GM12878 (cell line): ENCODE measurements at regions not wholly inside any gene's neighbourhood (a gene's known extent, or its start where the extent isn't known, plus 50 kb on each side); places are given as distances from the start of the nearest gene placed in this dataset.

ENCODE experiments used
- ATAC-seq: fragments of 200-7000 bp; cut with Tn5 transposase; 3 replicates; pipeline ENCODE4 v1.9.1; 2020; ENCODE audit warnings: mild to moderate bottlenecking, moderate library complexity
- BruUV-seq: library from RNA; stranded (reverse); fragments of 400-500 nt; replicated peaks from 2 replicates; lab custom pipeline; 2021; lab: Mats Ljungman, UMichigan
- CTCF ChIA-PET: fragments of 300-600 bp; sonication (Branson Sonifier 250); formaldehyde crosslinking; extraction: SDS; loops from one replicate; lab custom pipeline; 2021; ENCODE audit warnings: inconsistent platforms; lab: Yijun Ruan, JAX
- POLR2A ChIA-PET: fragments of 350-600 bp; formaldehyde crosslinking; extraction: SDS; loops from one replicate; lab custom pipeline; 2021; ENCODE audit warnings: inconsistent platforms; lab: Charles Lee
- RAD21 ChIA-PET: fragments of 300-600 bp; sonication (Branson Sonifier 250); formaldehyde crosslinking; loops from one replicate; lab custom pipeline; 2023; ENCODE audit warnings: antibody characterized with exemption; ENCODE audit not compliant: unreplicated experiment; lab: Charles Lee
- SMC1A ChIA-PET: fragments of 300-600 bp; sonication (Branson Sonifier 250); formaldehyde crosslinking; loops from one replicate; lab custom pipeline; 2023; ENCODE audit not compliant: unreplicated experiment, uncharacterized antibody; lab: Charles Lee
- DNase-seq: peaks from one replicate; pipeline ENCODE4 v3.0.0-alpha.2; 2011; ENCODE audit warnings: low read depth, low spot score
- FAIRE-seq: peaks from 3 replicates; lab custom pipeline; 2011; peaks lifted over from hg19 to GRCh38; lab: Jason Lieb, UNC
- H2AFZ ChIP-seq: 2 replicates; pipeline ENCODE4 v1.6.0; 2011; ENCODE audit warnings: low read depth, low read length, control low read depth; ENCODE audit not compliant: control insufficient read depth
- H3K27ac ChIP-seq: 2 replicates; pipeline ENCODE4 v1.5.1; 2011; ENCODE audit warnings: control low read depth; ENCODE audit not compliant: control insufficient read depth, insufficient read depth
- H3K27me3 ChIP-seq, 2 experiments: replicated peaks in 1 of 2; 2 replicates each; pipeline versions ENCODE4 v1.6.0 to v1.6.1; 2011; ENCODE audit warnings: low read length in 1 of 2; ENCODE audit not compliant: control insufficient read depth in 2 of 2, insufficient read depth in 2 of 2
- H3K36me3 ChIP-seq, 2 experiments: 2 replicates each; pipeline ENCODE4 v1.5.1; 2011; ENCODE audit warnings: low read length in 1 of 2; ENCODE audit not compliant: control insufficient read depth in 2 of 2, insufficient read depth in 2 of 2
- H3K4me1 ChIP-seq: 2 replicates; pipeline ENCODE4 v1.6.1; 2011; ENCODE audit warnings: mild to moderate bottlenecking, low read length, moderate library complexity, mixed read lengths; ENCODE audit not compliant: control insufficient read depth, insufficient read depth
- H3K4me2 ChIP-seq: 2 replicates; pipeline ENCODE4 v1.6.0; 2011; ENCODE audit warnings: control low read depth; ENCODE audit not compliant: control insufficient read depth, insufficient read depth
- H3K4me3 ChIP-seq: fragments of 200-600 bp; sonication (generic); 2 replicates; pipeline ENCODE4 v1.5.1; 2016
- H3K79me2 ChIP-seq: 2 replicates; pipeline ENCODE4 v1.6.0; 2011; ENCODE audit warnings: low read length; ENCODE audit not compliant: control insufficient read depth, insufficient read depth
- H3K9ac ChIP-seq: 2 replicates; pipeline ENCODE4 v1.8.0; 2011; ENCODE audit warnings: low read length, control low read depth, mixed read lengths; ENCODE audit not compliant: control insufficient read depth, insufficient read depth
- H3K9me3 ChIP-seq: replicated peaks from 3 replicates; pipeline ENCODE4 v1.5.1; 2011; ENCODE audit warnings: mild to moderate bottlenecking, low read length; ENCODE audit not compliant: control insufficient read depth, insufficient read depth
- H4K20me1 ChIP-seq: 2 replicates; pipeline ENCODE4 v1.6.0; 2011; ENCODE audit not compliant: control insufficient read depth, insufficient read depth
- BMI1 ChIP-seq: fragments of 450-650 bp; IDR thresholded peaks from 2 replicates; pipeline ENCODE4 v1.6.1; 2016; ENCODE audit warnings: mild to moderate bottlenecking, moderate library complexity, borderline replicate concordance
- BRCA1 ChIP-seq: IDR thresholded peaks from 2 replicates; pipeline ENCODE4 v1.6.1; 2011; ENCODE audit warnings: low read depth, low read length, improper control_type of control experiment
- MTA2 ChIP-seq: fragments of 450-650 bp; IDR thresholded peaks from 2 replicates; pipeline ENCODE4 v1.6.1; 2016; ENCODE audit warnings: low read depth, mild to moderate bottlenecking, moderate library complexity
- RBBP5 ChIP-seq: fragments of 200-600 bp; sonication (generic); conservative IDR thresholded peaks from 2 replicates; pipeline ENCODE4 v1.6.1; 2016
- SREBF1 ChIP-seq: IDR thresholded peaks from 2 replicates; pipeline ENCODE4 v1.6.1; 2012; ENCODE audit warnings: mild to moderate bottlenecking, low read length
- ZBED1 ChIP-seq: IDR thresholded peaks from 2 replicates; pipeline ENCODE4 v1.6.1; 2016; ENCODE audit warnings: borderline replicate concordance
- ZNF207 ChIP-seq: fragments of 450-650 bp; IDR thresholded peaks from 2 replicates; pipeline ENCODE4 v1.6.1; 2014; ENCODE audit warnings: antibody characterized with exemption, mild to moderate bottlenecking, borderline replicate concordance
- WGBS: methylation state at CpG from one replicate; pipeline ENCODE4 v1.1.6; 2016; ENCODE audit warnings: low lambda C conversion rate; ENCODE audit not compliant: insufficient replicate concordance, insufficient coverage; ENCODE audit errors: missing lambda C conversion rate; 5-methylcytosine and 5-hydroxymethylcytosine counted together
- in situ Hi-C: fragments of 300-500 bp; cut with MboI; formaldehyde crosslinking; loops from 9 replicates; pipeline ENCODE4 v1.14.3; 2018; ENCODE audit warnings: mixed read lengths
- intact Hi-C: fragments of 100-400 bp; cut with micrococcal nuclease; formaldehyde crosslinking; loops from one replicate; pipeline ENCODE4 v1.14.2; 2022; ENCODE audit not compliant: unreplicated experiment
- TF ChIP-seq, protein P1 (sequence below): IDR thresholded peaks from 2 replicates; pipeline ENCODE4 v1.6.1; 2012; ENCODE audit warnings: low read length, inconsistent platforms
- TF ChIP-seq, protein P2 (sequence below): fragments of 450-650 bp; formaldehyde crosslinking; IDR thresholded peaks from 2 replicates; pipeline ENCODE4 v1.4.0; 2020; ENCODE audit warnings: mild to moderate bottlenecking, moderate library complexity
- TF ChIP-seq, protein P3 (sequence below): fragments of 450-650 bp; IDR thresholded peaks from 2 replicates; pipeline ENCODE4 v1.6.1; 2017; ENCODE audit warnings: mild to moderate bottlenecking, low read depth, inconsistent platforms; ENCODE audit not compliant: poor library complexity, severe bottlenecking
- TF ChIP-seq, protein P4 (sequence below): fragments of 450-650 bp; IDR thresholded peaks from 2 replicates; pipeline ENCODE4 v1.6.1; 2016; ENCODE audit warnings: mild to moderate bottlenecking

DNA sequence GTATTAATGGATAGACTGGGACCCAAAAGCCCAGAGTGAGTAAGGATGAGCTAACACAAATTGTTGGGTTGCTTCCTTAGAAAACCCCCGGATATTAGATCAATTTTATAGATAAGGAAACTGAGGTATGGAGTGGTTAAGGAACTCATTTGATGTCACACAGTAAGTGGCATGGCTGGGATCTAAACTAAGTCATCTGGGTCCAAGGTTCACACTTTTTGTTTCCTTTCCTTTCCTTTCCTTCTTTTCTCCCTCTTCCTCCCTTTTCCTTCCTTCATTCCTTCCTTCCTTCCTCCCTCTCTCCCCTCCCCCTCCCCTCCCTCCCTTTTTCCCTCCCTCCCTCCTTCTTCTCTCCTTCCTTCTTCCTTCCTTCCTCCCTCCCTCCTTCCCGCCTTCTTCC lies 469.5 kb downstream of the TYW1 start:
- CTCF ChIA-PET, result interaction anchor here (1.0 kb wide), 1 partner anchor 8 kb away, joined by 3 read pairs; no protein-coding TSS in a partner anchor
- H3K4me2 ChIP-seq, result no peak overlapping the region
- H3K9me3 ChIP-seq, result no peaks in the 10 kb centered on the region
- in situ Hi-C loops (no loop called here), intact Hi-C loops (no loop called here)
- BruUV-seq, result no TSS peak
- SMC1A ChIA-PET, result interaction anchor here (0.9 kb wide), 1 partner anchor 16 kb away, joined by 3 read pairs; no protein-coding TSS in a partner anchor
- ATAC-seq (no peak), FAIRE-seq (no peak), DNase-seq (no peak)
- H3K36me3 ChIP-seq, result no peaks in the 10 kb centered on the region
- no peak overlapping the region for H3K4me3 ChIP-seq
- no peaks in the 10 kb centered on the region for H3K27me3 ChIP-seq
- no peaks in the 10 kb centered on the region for H4K20me1 ChIP-seq
- TF ChIP-seq, protein P1, sequence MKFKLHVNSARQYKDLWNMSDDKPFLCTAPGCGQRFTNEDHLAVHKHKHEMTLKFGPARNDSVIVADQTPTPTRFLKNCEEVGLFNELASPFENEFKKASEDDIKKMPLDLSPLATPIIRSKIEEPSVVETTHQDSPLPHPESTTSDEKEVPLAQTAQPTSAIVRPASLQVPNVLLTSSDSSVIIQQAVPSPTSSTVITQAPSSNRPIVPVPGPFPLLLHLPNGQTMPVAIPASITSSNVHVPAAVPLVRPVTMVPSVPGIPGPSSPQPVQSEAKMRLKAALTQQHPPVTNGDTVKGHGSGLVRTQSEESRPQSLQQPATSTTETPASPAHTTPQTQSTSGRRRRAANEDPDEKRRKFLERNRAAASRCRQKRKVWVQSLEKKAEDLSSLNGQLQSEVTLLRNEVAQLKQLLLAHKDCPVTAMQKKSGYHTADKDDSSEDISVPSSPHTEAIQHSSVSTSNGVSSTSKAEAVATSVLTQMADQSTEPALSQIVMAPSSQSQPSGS, result no peak
- TF ChIP-seq SREBF1 (no peak), BMI1 (no peak), RBBP5 (no peak), MTA2 (no peak), ZBED1 (no peak), ZNF207 (no peak), BRCA1 (no peak)
- TF ChIP-seq, protein P2, sequence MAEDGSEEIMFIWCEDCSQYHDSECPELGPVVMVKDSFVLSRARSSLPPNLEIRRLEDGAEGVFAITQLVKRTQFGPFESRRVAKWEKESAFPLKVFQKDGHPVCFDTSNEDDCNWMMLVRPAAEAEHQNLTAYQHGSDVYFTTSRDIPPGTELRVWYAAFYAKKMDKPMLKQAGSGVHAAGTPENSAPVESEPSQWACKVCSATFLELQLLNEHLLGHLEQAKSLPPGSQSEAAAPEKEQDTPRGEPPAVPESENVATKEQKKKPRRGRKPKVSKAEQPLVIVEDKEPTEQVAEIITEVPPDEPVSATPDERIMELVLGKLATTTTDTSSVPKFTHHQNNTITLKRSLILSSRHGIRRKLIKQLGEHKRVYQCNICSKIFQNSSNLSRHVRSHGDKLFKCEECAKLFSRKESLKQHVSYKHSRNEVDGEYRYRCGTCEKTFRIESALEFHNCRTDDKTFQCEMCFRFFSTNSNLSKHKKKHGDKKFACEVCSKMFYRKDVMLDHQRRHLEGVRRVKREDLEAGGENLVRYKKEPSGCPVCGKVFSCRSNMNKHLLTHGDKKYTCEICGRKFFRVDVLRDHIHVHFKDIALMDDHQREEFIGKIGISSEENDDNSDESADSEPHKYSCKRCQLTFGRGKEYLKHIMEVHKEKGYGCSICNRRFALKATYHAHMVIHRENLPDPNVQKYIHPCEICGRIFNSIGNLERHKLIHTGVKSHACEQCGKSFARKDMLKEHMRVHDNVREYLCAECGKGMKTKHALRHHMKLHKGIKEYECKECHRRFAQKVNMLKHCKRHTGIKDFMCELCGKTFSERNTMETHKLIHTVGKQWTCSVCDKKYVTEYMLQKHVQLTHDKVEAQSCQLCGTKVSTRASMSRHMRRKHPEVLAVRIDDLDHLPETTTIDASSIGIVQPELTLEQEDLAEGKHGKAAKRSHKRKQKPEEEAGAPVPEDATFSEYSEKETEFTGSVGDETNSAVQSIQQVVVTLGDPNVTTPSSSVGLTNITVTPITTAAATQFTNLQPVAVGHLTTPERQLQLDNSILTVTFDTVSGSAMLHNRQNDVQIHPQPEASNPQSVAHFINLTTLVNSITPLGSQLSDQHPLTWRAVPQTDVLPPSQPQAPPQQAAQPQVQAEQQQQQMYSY, result no peak
- TF ChIP-seq, protein P3, sequence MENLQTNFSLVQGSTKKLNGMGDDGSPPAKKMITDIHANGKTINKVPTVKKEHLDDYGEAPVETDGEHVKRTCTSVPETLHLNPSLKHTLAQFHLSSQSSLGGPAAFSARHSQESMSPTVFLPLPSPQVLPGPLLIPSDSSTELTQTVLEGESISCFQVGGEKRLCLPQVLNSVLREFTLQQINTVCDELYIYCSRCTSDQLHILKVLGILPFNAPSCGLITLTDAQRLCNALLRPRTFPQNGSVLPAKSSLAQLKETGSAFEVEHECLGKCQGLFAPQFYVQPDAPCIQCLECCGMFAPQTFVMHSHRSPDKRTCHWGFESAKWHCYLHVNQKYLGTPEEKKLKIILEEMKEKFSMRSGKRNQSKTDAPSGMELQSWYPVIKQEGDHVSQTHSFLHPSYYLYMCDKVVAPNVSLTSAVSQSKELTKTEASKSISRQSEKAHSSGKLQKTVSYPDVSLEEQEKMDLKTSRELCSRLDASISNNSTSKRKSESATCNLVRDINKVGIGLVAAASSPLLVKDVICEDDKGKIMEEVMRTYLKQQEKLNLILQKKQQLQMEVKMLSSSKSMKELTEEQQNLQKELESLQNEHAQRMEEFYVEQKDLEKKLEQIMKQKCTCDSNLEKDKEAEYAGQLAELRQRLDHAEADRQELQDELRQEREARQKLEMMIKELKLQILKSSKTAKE, result no peak
- TF ChIP-seq, protein P4, sequence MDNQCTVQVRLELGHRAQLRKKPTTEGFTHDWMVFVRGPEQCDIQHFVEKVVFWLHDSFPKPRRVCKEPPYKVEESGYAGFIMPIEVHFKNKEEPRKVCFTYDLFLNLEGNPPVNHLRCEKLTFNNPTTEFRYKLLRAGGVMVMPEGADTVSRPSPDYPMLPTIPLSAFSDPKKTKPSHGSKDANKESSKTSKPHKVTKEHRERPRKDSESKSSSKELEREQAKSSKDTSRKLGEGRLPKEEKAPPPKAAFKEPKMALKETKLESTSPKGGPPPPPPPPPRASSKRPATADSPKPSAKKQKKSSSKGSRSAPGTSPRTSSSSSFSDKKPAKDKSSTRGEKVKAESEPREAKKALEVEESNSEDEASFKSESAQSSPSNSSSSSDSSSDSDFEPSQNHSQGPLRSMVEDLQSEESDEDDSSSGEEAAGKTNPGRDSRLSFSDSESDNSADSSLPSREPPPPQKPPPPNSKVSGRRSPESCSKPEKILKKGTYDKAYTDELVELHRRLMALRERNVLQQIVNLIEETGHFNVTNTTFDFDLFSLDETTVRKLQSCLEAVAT, result no peak
- H3K27ac ChIP-seq, result no peak overlapping the region
- no peaks in the 10 kb centered on the region for H3K79me2 ChIP-seq
- H3K9ac ChIP-seq, result no peak overlapping the region
- POLR2A ChIA-PET, result no interaction called here
- no peaks in the 10 kb centered on the region for H3K4me1 ChIP-seq
- RAD21 ChIA-PET, result no interaction called here
- no peak overlapping the region for H2AFZ ChIP-seq
- WGBS, result 0% methylated on average over 1 of the region's 2 CpGs
